SK-N-SH treated with all-trans-retinoic acid at 6 μM for 48 hours (cell line): ENCODE measurements at regions not wholly inside any gene's neighbourhood (a gene's known extent, or its start where the extent isn't known, plus 50 kb on each side); places are given as distances from the start of the nearest gene placed in this dataset.
A peak's percentile ranks its signal among the peaks of the same experiment; 100 is the strongest.

Source experiments
- ATAC-seq: fragments of 200-7000 bp; cut with Tn5 transposase; 3 replicates; pipeline ENCODE4 v1.9.1; 2020; ENCODE audit warnings: mild to moderate bottlenecking, moderate library complexity
- ARNTL ChIP-seq: fragments of 450-650 bp; formaldehyde crosslinking; IDR thresholded peaks from 2 replicates; pipeline ENCODE4 v1.5.0; 2020; ENCODE audit warnings: low read depth, mild to moderate bottlenecking, moderate library complexity, borderline replicate concordance
- BACH2 ChIP-seq: fragments of 250-450 bp; sonication (Bioruptor Pico); IDR thresholded peaks from 2 replicates; pipeline ENCODE4 v1.9.0; 2021; ENCODE audit warnings: mild to moderate bottlenecking, borderline replicate concordance
- CSDC2 ChIP-seq: fragments of 250-450 bp; sonication (Bioruptor Pico); IDR thresholded peaks from 2 replicates; pipeline ENCODE4 v1.5.0; 2020; ENCODE audit warnings: mild to moderate bottlenecking, moderate library complexity
- ESRRG ChIP-seq: fragments of 250-450 bp; sonication (Bioruptor Pico); IDR thresholded peaks from 2 replicates; pipeline ENCODE4 v1.6.1; 2021; ENCODE audit warnings: mild to moderate bottlenecking
- GLIS3 ChIP-seq: fragments of 250-450 bp; sonication (Bioruptor Pico); IDR thresholded peaks from 2 replicates; pipeline ENCODE4 v1.5.0; 2020; ENCODE audit warnings: mild to moderate bottlenecking, moderate library complexity
- ISL1 ChIP-seq: fragments of 250-450 bp; sonication (Bioruptor Pico); IDR thresholded peaks from 2 replicates; pipeline ENCODE4 v2.1.2; 2022; ENCODE audit warnings: mild to moderate bottlenecking, moderate library complexity
- OSR1 ChIP-seq: fragments of 250-450 bp; sonication (Bioruptor Pico); IDR thresholded peaks from 2 replicates; pipeline ENCODE4 v1.8.0; 2022; ENCODE audit warnings: moderate library complexity, mild to moderate bottlenecking, inconsistent platforms
- PPARA ChIP-seq: fragments of 250-450 bp; sonication (Bioruptor Pico); IDR thresholded peaks from 2 replicates; pipeline ENCODE4 v1.5.0; 2020; ENCODE audit warnings: mild to moderate bottlenecking, borderline replicate concordance
- RARB ChIP-seq: fragments of 250-450 bp; sonication (Bioruptor Pico); IDR thresholded peaks from 2 replicates; pipeline ENCODE4 v1.8.0; 2021; ENCODE audit warnings: mild to moderate bottlenecking, moderate library complexity
- SNAI2 ChIP-seq: fragments of 250-450 bp; sonication (Bioruptor Pico); IDR thresholded peaks from 2 replicates; pipeline ENCODE4 v1.5.0; 2020; ENCODE audit warnings: mild to moderate bottlenecking, moderate library complexity
- TCF4 ChIP-seq: fragments of 250-450 bp; sonication (Bioruptor Pico); IDR thresholded peaks from 2 replicates; pipeline ENCODE4 v1.8.0; 2021; ENCODE audit warnings: mild to moderate bottlenecking, moderate library complexity, borderline replicate concordance
- ZC3H10 ChIP-seq: fragments of 250-450 bp; sonication (Bioruptor Pico); IDR thresholded peaks from 2 replicates; pipeline ENCODE4 v1.5.1; 2021; ENCODE audit warnings: mild to moderate bottlenecking, moderate library complexity
- ZFP3 ChIP-seq: fragments of 250-450 bp; sonication (Bioruptor Pico); IDR thresholded peaks from 2 replicates; pipeline ENCODE4 v1.5.0; 2020; ENCODE audit warnings: mild to moderate bottlenecking, moderate library complexity
- ZFP30 ChIP-seq: fragments of 450-650 bp; formaldehyde crosslinking; IDR thresholded peaks from 2 replicates; pipeline ENCODE4 v1.5.0; 2022; ENCODE audit warnings: mild to moderate bottlenecking, moderate library complexity
- ZNF565 ChIP-seq: fragments of 450-650 bp; formaldehyde crosslinking; conservative IDR thresholded peaks from 2 replicates; pipeline ENCODE4 v1.5.0; 2020; ENCODE audit warnings: low read depth, mild to moderate bottlenecking, moderate library complexity
- ZNF70 ChIP-seq: fragments of 450-650 bp; formaldehyde crosslinking; IDR thresholded peaks from 2 replicates; pipeline ENCODE4 v1.5.0; 2020; ENCODE audit warnings: mild to moderate bottlenecking, moderate library complexity
- ZNF8 ChIP-seq: fragments of 450-650 bp; formaldehyde crosslinking; IDR thresholded peaks from 2 replicates; pipeline ENCODE4 v1.5.0; 2020; ENCODE audit warnings: mild to moderate bottlenecking, moderate library complexity
- TF ChIP-seq, protein P1 (sequence below): fragments of 250-450 bp; sonication (Bioruptor Pico); IDR thresholded peaks from 2 replicates; pipeline ENCODE4 v1.5.0; 2020; ENCODE audit warnings: mild to moderate bottlenecking, moderate library complexity
- TF ChIP-seq, protein P2 (sequence below): fragments of 250-450 bp; sonication (Bioruptor Pico); IDR thresholded peaks from 2 replicates; pipeline ENCODE4 v1.8.0; 2020; ENCODE audit warnings: mild to moderate bottlenecking, moderate library complexity, borderline replicate concordance
- TF ChIP-seq, protein P3 (sequence below): fragments of 250-450 bp; sonication (Bioruptor Pico); IDR thresholded peaks from 2 replicates; pipeline ENCODE4 v1.5.1; 2021; ENCODE audit warnings: mild to moderate bottlenecking, moderate library complexity
- TF ChIP-seq, protein P4 (sequence below): fragments of 250-450 bp; sonication (Bioruptor Pico); IDR thresholded peaks from 2 replicates; pipeline ENCODE4 v1.5.1; 2020; ENCODE audit warnings: low read depth, mild to moderate bottlenecking, moderate library complexity
- TF ChIP-seq, protein P5 (sequence below): fragments of 250-450 bp; sonication (Bioruptor Pico); IDR thresholded peaks from 2 replicates; pipeline ENCODE4 v1.8.0; 2021; ENCODE audit warnings: low read depth, mild to moderate bottlenecking, moderate library complexity, borderline replicate concordance

DNA sequence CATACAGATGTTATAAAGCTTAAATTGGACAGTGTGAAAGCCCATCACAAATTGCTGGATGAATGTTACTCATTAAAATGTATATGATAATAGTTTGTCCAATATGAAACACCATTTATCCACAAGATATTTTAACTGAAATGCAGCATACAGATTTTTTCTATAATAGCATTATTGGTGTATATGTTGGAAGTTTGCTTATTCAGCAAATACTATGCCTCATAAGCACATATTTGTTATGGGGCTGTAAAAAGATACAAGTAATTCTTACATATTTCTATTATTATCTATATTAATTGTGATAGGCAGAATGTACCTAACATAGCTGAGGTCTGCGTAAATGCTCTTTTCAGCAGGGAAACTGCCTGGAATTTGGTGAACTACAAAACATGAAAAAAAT, 790.5 kb downstream of the DIPK2A start:
- ATAC-seq: no peak
- TF ChIP-seq PPARA (CRISPR knock-in tag) (no peak), ZC3H10 (CRISPR knock-in tag) (no peak), ZNF565 (CRISPR knock-in tag) (no peak), ISL1 (CRISPR knock-in tag) (no peak), SNAI2 (CRISPR knock-in tag) (no peak), ZFP3 (CRISPR knock-in tag) (no peak)

DNA sequence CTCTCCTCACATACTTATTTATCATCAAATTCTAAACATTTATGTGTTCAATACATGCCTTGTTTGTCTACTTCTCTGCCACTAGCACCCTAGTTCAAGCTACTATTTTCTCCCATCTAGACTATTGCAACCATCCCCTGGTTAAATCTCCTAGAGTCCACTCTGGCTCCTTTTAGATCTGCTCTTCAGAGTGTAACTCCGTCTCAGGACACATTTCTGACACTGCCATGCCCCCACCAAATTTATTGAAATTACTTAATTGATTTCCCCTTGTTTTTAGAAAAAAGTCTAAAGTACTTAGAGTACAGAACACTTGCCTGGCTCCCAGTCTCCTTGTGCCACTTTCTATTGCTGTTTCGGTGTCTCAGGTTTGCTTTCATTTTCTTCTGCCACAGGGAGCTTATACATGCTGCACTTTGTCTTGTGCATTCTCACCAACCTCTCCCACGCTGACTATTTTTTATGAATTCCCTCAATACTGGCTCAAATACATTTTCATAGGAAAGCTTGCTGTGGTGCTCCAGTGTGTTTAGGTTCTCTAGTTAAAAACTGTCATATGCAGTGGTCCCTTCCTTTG, 792.3 kb downstream of the DIPK2A start:
- peak; percentile 60; the same call in 2 of the 3 replicates for ATAC-seq
- TF ChIP-seq, protein P1, sequence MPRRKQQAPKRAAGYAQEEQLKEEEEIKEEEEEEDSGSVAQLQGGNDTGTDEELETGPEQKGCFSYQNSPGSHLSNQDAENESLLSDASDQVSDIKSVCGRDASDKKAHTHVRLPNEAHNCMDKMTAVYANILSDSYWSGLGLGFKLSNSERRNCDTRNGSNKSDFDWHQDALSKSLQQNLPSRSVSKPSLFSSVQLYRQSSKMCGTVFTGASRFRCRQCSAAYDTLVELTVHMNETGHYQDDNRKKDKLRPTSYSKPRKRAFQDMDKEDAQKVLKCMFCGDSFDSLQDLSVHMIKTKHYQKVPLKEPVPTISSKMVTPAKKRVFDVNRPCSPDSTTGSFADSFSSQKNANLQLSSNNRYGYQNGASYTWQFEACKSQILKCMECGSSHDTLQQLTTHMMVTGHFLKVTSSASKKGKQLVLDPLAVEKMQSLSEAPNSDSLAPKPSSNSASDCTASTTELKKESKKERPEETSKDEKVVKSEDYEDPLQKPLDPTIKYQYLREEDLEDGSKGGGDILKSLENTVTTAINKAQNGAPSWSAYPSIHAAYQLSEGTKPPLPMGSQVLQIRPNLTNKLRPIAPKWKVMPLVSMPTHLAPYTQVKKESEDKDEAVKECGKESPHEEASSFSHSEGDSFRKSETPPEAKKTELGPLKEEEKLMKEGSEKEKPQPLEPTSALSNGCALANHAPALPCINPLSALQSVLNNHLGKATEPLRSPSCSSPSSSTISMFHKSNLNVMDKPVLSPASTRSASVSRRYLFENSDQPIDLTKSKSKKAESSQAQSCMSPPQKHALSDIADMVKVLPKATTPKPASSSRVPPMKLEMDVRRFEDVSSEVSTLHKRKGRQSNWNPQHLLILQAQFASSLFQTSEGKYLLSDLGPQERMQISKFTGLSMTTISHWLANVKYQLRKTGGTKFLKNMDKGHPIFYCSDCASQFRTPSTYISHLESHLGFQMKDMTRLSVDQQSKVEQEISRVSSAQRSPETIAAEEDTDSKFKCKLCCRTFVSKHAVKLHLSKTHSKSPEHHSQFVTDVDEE (CRISPR knock-in tag): no peak
- TF ChIP-seq, protein P2, sequence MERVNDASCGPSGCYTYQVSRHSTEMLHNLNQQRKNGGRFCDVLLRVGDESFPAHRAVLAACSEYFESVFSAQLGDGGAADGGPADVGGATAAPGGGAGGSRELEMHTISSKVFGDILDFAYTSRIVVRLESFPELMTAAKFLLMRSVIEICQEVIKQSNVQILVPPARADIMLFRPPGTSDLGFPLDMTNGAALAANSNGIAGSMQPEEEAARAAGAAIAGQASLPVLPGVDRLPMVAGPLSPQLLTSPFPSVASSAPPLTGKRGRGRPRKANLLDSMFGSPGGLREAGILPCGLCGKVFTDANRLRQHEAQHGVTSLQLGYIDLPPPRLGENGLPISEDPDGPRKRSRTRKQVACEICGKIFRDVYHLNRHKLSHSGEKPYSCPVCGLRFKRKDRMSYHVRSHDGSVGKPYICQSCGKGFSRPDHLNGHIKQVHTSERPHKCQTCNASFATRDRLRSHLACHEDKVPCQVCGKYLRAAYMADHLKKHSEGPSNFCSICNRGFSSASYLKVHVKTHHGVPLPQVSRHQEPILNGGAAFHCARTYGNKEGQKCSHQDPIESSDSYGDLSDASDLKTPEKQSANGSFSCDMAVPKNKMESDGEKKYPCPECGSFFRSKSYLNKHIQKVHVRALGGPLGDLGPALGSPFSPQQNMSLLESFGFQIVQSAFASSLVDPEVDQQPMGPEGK (CRISPR knock-in tag): no peak
- TF ChIP-seq, protein P3, sequence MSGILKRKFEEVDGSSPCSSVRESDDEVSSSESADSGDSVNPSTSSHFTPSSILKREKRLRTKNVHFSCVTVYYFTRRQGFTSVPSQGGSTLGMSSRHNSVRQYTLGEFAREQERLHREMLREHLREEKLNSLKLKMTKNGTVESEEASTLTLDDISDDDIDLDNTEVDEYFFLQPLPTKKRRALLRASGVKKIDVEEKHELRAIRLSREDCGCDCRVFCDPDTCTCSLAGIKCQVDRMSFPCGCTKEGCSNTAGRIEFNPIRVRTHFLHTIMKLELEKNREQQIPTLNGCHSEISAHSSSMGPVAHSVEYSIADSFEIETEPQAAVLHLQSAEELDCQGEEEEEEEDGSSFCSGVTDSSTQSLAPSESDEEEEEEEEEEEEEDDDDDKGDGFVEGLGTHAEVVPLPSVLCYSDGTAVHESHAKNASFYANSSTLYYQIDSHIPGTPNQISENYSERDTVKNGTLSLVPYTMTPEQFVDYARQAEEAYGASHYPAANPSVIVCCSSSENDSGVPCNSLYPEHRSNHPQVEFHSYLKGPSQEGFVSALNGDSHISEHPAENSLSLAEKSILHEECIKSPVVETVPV (CRISPR knock-in tag): no peak
- no peak for TF ChIP-seq ZC3H10 (CRISPR knock-in tag)
- TF ChIP-seq TCF4 (CRISPR knock-in tag): no peak
- no peak for TF ChIP-seq OSR1 (CRISPR knock-in tag)
- TF ChIP-seq, protein P4, sequence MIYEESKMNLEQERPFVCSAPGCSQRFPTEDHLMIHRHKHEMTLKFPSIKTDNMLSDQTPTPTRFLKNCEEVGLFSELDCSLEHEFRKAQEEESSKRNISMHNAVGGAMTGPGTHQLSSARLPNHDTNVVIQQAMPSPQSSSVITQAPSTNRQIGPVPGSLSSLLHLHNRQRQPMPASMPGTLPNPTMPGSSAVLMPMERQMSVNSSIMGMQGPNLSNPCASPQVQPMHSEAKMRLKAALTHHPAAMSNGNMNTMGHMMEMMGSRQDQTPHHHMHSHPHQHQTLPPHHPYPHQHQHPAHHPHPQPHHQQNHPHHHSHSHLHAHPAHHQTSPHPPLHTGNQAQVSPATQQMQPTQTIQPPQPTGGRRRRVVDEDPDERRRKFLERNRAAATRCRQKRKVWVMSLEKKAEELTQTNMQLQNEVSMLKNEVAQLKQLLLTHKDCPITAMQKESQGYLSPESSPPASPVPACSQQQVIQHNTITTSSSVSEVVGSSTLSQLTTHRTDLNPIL: no peak
- TF ChIP-seq BACH2: no peak
- no peak for TF ChIP-seq ZNF70 (CRISPR knock-in tag)
- no peak for TF ChIP-seq RARB (CRISPR knock-in tag)
- TF ChIP-seq PPARA (CRISPR knock-in tag): no peak
- TF ChIP-seq ZFP30: no peak
- TF ChIP-seq ISL1 (CRISPR knock-in tag): no peak
- no peak for TF ChIP-seq ESRRG
- TF ChIP-seq SNAI2 (CRISPR knock-in tag): no peak
- TF ChIP-seq ZNF8 (CRISPR knock-in tag): no peak

DNA sequence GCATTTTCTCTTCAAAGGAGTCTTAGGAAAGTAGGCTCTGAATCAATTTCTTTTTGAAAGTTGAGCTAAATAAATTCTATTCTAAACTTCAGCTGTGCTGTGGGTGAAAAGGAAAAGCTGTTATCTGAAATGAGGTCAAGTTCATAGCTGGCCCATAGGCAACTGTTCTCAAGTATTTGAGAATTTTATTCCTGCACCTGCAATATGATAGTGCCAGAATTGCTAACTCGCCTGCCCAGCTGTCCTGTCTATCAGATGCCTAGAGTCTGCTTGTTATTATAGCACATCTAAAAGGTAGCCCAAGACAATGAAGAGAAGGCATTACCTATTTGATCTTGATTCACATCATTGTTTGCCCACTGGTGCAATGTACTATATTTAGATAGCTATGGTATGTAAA, 798.7 kb downstream of the DIPK2A start:
- TF ChIP-seq CSDC2 (CRISPR knock-in tag) (no peak), ARNTL (no peak), ESRRG (no peak), GLIS3 (no peak), ZNF565 (CRISPR knock-in tag) (no peak), OSR1 (CRISPR knock-in tag) (no peak), BACH2 (no peak)
- TF ChIP-seq, protein P5, sequence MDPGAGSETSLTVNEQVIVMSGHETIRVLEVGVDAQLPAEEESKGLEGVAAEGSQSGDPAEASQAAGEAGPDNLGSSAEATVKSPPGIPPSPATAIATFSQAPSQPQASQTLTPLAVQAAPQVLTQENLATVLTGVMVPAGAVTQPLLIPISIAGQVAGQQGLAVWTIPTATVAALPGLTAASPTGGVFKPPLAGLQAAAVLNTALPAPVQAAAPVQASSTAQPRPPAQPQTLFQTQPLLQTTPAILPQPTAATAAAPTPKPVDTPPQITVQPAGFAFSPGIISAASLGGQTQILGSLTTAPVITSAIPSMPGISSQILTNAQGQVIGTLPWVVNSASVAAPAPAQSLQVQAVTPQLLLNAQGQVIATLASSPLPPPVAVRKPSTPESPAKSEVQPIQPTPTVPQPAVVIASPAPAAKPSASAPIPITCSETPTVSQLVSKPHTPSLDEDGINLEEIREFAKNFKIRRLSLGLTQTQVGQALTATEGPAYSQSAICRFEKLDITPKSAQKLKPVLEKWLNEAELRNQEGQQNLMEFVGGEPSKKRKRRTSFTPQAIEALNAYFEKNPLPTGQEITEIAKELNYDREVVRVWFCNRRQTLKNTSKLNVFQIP (CRISPR knock-in tag): no peak
- ATAC-seq: no peak
